ENCODE measurements at regions not wholly inside any gene's neighbourhood (a gene's known extent, or its start where the extent isn't known, plus 50 kb on each side); places are given as distances from the start of the nearest gene placed in this dataset.

GRCh38 chr22:49180683-49181024, 647.0 kb downstream of the BRD1 start (continued):
- no peak for TF ChIP-seq ZSCAN5A (tag by site-specific recombination; IDR thresholded peaks at IDR 0.05)
- no peak for TF ChIP-seq SCRT2 (tag by site-specific recombination; IDR thresholded peaks at IDR 0.05)

- H3K9me3 ChIP-seq (ENCODE audit: control insufficient read depth, insufficient read depth, low read depth, low read length) = no peaks in the 10 kb centered on the region
These were observed 647.6 kb downstream of the BRD1 start for GRCh38 chr22:49179886-49180682.

GRCh38 chr22:49179175-49179574, 648.5 kb downstream of the BRD1 start:
- TF ChIP-seq ZNF146 (tag by site-specific recombination; IDR thresholded peaks at IDR 0.05) = no peak
- TF ChIP-seq ZNF747 (tag by site-specific recombination; IDR thresholded peaks at IDR 0.05) = no peak
- TF ChIP-seq ZNF843 (tag by site-specific recombination; IDR thresholded peaks at IDR 0.05) = no peak
- no peak for TF ChIP-seq SP3 (tag by site-specific recombination; IDR thresholded peaks at IDR 0.05)
- no peak for TF ChIP-seq ZNF580 (tag by site-specific recombination; IDR thresholded peaks at IDR 0.05)
- no peak for TF ChIP-seq ZFP3 (tag by site-specific recombination; IDR thresholded peaks at IDR 0.05; ENCODE audit: low read depth)
- TF ChIP-seq ZNF148 (tag by site-specific recombination; IDR thresholded peaks at IDR 0.05; ENCODE audit: borderline replicate concordance) = no peak
- no peak for TF ChIP-seq ZNF174 (tag by site-specific recombination; IDR thresholded peaks at IDR 0.05)
- TF ChIP-seq ZNF311 (tag by site-specific recombination; IDR thresholded peaks at IDR 0.05; ENCODE audit: borderline replicate concordance) = no peak
- TF ChIP-seq BCL11A (tag by site-specific recombination; IDR thresholded peaks at IDR 0.05; ENCODE audit: low read depth) = no peak
- TF ChIP-seq GLIS2 (tag by site-specific recombination; IDR thresholded peaks at IDR 0.05) = no peak
- TF ChIP-seq ZNF449 (tag by site-specific recombination; IDR thresholded peaks at IDR 0.05) = no peak
- TF ChIP-seq ZNF596 (tag by site-specific recombination; IDR thresholded peaks at IDR 0.05) = no peak
- TF ChIP-seq OVOL3 (tag by site-specific recombination; IDR thresholded peaks at IDR 0.05) = no peak
- no peak for TF ChIP-seq KLF8 (tag by site-specific recombination; IDR thresholded peaks at IDR 0.05)
- no peak for TF ChIP-seq ZBTB48 (tag by site-specific recombination; IDR thresholded peaks at IDR 0.05)
- no peak for TF ChIP-seq TCF7L2 (IDR thresholded peaks at IDR 0.05; ENCODE audit: borderline replicate concordance, low read depth, low read length)
- TF ChIP-seq ZBTB26 (tag by site-specific recombination; optimal IDR thresholded peaks at IDR 0.05) = no peak
- Histone ChIP-seq H3K4me3 (ENCODE audit: low read depth, low read length) (no peak overlapping the region), H3K27ac (ENCODE audit: extremely low read depth, low read depth, low read length) (no peak overlapping the region), H3K9me3 (ENCODE audit: control insufficient read depth, insufficient read depth, low read depth, low read length) (no peaks in the 10 kb centered on the region), H3K36me3 (ENCODE audit: control insufficient read depth in 2 of 2, insufficient read depth in 1 of 2, low read length in 2 of 2) (no peaks in the 10 kb centered on the region), H3K4me1 (ENCODE audit: control insufficient read depth, insufficient read depth, low read length) (no peaks in the 10 kb centered on the region)
- ChIA-PET POLR2A (no interaction called here), CTCF (no interaction called here)

More at GRCh38 chr22:49179886-49180682, 647.6 kb downstream of the BRD1 start:
- no peaks in the 10 kb centered on the region for H3K4me1 ChIP-seq (ENCODE audit: control insufficient read depth, insufficient read depth, low read length)
- POLR2A ChIA-PET = no interaction called here
- TF ChIP-seq IKZF3 (tag by site-specific recombination; IDR thresholded peaks at IDR 0.05) = no peak
- no peak for TF ChIP-seq ZNF266 (tag by site-specific recombination; IDR thresholded peaks at IDR 0.05; ENCODE audit: low read depth)
- H3K36me3 ChIP-seq (ENCODE audit: control insufficient read depth in 2 of 2, insufficient read depth in 1 of 2, low read length in 2 of 2) = no peaks in the 10 kb centered on the region
- no peak overlapping the region for H3K4me3 ChIP-seq (ENCODE audit: low read depth, low read length)
- no peak overlapping the region for H3K27ac ChIP-seq (ENCODE audit: extremely low read depth, low read depth, low read length)
- CTCF ChIA-PET = no interaction called here
